Suprapubic skin (tissue), 4 donors: ENCODE measurements at regions not wholly inside any gene's neighbourhood (a gene's known extent, or its start where the extent isn't known, plus 50 kb on each side); places are given as distances from the start of the nearest gene placed in this dataset.
A peak's percentile ranks its signal among the peaks of the same experiment; 100 is the strongest.

Experiments
- DNase-seq, 2 donors: peaks; one replicate each; pipeline ENCODE4 v3.0.0-alpha.2; 2019; ENCODE audit warnings: low spot score in 2 of 2
- H3K27ac ChIP-seq: fragments of 200-600 bp; sonication (generic); one replicate; pipeline ENCODE4 v1.5.1; 2019
- H3K27me3 ChIP-seq: fragments of 200-600 bp; sonication (generic); one replicate; pipeline ENCODE4 v1.5.1; 2019
- H3K36me3 ChIP-seq: fragments of 200-600 bp; sonication (generic); one replicate; pipeline ENCODE4 v1.5.1; 2019
- H3K4me1 ChIP-seq: fragments of 200-600 bp; sonication (generic); one replicate; pipeline ENCODE4 v1.5.1; 2019
- H3K4me3 ChIP-seq: fragments of 200-600 bp; sonication (generic); one replicate; pipeline ENCODE4 v1.5.1; 2019; ENCODE audit warnings: mild to moderate bottlenecking
- H3K9me3 ChIP-seq: fragments of 200-600 bp; sonication (generic); one replicate; pipeline ENCODE4 v1.5.1; 2019
- EP300 ChIP-seq: sonication (generic); formaldehyde crosslinking; IDR thresholded peaks from one replicate; pipeline ENCODE4 v1.6.1; 2017; ENCODE audit warnings: antibody characterized with exemption
- POLR2A ChIP-seq, 2 donors: fragments of 450-650 bp; IDR thresholded peaks; one replicate each; pipeline ENCODE4 v1.6.1; 2017; ENCODE audit warnings: antibody characterized with exemption in 2 of 2, mild to moderate bottlenecking in 2 of 2, moderate library complexity in 2 of 2
- POLR2AphosphoS5 ChIP-seq, 3 donors: sonication (generic); formaldehyde crosslinking; IDR thresholded peaks; one replicate each; pipeline ENCODE4 v1.6.1; 2017; ENCODE audit warnings: antibody characterized with exemption in 3 of 3
- WGBS: methylation state at CpG from one replicate; pipeline ENCODE4 v1.1.5; 2018; 5-methylcytosine and 5-hydroxymethylcytosine counted together
- TF ChIP-seq, protein P1 (sequence below), 2 donors: fragments of 200-600 bp in 1 of 2; fragments of 450-650 bp in 1 of 2; sonication (generic) in 1 of 2; IDR thresholded peaks; one replicate each; pipeline ENCODE4 v1.5.1; 2016 to 2019; ENCODE audit warnings: antibody characterized with exemption in 2 of 2, mild to moderate bottlenecking in 1 of 2, moderate library complexity in 1 of 2

DNA sequence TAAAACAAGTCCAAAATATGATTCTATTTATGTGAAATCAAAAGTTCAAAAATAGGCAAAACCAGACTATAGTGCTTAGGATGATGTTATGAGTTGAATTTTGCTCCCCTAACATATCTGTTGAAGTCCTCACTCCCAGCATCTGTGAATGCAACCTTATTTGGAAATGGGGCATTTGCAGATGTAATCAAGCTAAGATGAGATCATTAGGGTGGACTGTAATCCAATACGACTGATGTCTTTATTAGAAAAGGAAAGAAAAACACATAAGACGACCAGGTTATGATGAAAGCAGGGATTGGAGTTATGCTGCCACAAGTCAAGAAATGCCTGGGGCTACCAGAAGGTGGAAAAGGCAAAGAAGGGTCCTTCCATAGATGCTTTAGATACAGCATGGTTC, 110.5 kb upstream of the CCDC39 start:
- no peaks in the 10 kb centered on the region for H3K4me1 ChIP-seq
- no peak for DNase-seq
- 49% methylated on average over 2 of the region's 2 CpGs for WGBS

DNA sequence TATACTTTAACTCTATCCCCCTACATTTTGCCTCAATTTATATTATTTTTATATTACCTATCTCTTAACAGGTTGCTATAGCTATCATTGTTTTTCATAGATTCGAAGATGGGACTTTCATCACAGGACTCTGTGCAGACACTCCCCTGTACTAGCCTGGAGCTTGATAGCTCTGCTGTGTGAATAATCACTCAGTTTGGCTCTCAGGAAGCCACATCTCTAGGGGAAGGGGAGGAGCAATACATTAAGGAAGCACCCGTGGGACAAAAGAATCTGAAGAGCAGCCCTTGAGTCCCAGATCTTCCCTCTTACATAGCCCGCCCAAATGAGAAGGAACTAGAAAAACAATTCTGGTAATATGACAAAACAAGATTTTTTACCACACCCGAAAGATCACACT, 114.3 kb upstream of the FXR1 start:
- Histone ChIP-seq H3K9me3 (no peaks in the 10 kb centered on the region), H3K27ac (no peak overlapping the region), H3K4me3 (no peak overlapping the region), H3K27me3 (no peaks in the 10 kb centered on the region), H3K4me1 (no peaks in the 10 kb centered on the region), H3K36me3 (no peaks in the 10 kb centered on the region)
- 54% methylated on average over 4 of the region's 4 CpGs for WGBS
- DNase-seq: no peak
- TF ChIP-seq POLR2AphosphoS5 (IDR thresholded peaks at IDR 0.05): no peak
- no peak for TF ChIP-seq POLR2A (IDR thresholded peaks at IDR 0.05)
- TF ChIP-seq EP300: no peak
- TF ChIP-seq, protein P1, sequence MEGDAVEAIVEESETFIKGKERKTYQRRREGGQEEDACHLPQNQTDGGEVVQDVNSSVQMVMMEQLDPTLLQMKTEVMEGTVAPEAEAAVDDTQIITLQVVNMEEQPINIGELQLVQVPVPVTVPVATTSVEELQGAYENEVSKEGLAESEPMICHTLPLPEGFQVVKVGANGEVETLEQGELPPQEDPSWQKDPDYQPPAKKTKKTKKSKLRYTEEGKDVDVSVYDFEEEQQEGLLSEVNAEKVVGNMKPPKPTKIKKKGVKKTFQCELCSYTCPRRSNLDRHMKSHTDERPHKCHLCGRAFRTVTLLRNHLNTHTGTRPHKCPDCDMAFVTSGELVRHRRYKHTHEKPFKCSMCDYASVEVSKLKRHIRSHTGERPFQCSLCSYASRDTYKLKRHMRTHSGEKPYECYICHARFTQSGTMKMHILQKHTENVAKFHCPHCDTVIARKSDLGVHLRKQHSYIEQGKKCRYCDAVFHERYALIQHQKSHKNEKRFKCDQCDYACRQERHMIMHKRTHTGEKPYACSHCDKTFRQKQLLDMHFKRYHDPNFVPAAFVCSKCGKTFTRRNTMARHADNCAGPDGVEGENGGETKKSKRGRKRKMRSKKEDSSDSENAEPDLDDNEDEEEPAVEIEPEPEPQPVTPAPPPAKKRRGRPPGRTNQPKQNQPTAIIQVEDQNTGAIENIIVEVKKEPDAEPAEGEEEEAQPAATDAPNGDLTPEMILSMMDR (IDR thresholded peaks at IDR 0.05): no peak

More for the DNA sequence above, 110.5 kb upstream of the CCDC39 start:
- no peak overlapping the region for H3K4me3 ChIP-seq
- no peaks in the 10 kb centered on the region for H3K27me3 ChIP-seq
- TF ChIP-seq, protein P1 (IDR thresholded peaks at IDR 0.05): no peak
- no peak for TF ChIP-seq EP300
- TF ChIP-seq POLR2AphosphoS5 (IDR thresholded peaks at IDR 0.05): no peak
- no peak for TF ChIP-seq POLR2A (IDR thresholded peaks at IDR 0.05)
- no peak overlapping the region for H3K27ac ChIP-seq
- no peaks in the 10 kb centered on the region for H3K36me3 ChIP-seq
- no peaks in the 10 kb centered on the region for H3K9me3 ChIP-seq

DNA sequence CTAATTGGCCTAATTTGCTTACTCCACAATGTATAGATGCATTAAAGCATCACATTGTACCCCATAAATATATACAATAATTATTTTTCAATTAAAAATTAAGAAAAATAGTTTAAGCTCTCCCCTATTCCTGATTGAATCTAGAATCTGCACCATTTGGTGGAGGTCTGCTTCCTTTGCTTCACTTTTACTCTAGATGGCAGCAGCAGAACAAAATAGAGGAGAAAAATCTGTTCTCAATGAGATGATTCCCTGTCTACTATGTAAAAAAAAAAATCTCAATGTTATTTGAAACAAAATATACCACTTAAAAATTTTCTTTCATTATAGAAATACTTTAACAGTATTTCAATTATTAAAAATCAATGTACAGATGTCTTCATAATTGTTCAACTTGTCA, 109.6 kb upstream of the FXR1 start:
- no peak for TF ChIP-seq POLR2A (IDR thresholded peaks at IDR 0.05)
- TF ChIP-seq, protein P1 (IDR thresholded peaks at IDR 0.05): peak in 1 of 2 donors; percentile 8
- no peak for DNase-seq

DNA sequence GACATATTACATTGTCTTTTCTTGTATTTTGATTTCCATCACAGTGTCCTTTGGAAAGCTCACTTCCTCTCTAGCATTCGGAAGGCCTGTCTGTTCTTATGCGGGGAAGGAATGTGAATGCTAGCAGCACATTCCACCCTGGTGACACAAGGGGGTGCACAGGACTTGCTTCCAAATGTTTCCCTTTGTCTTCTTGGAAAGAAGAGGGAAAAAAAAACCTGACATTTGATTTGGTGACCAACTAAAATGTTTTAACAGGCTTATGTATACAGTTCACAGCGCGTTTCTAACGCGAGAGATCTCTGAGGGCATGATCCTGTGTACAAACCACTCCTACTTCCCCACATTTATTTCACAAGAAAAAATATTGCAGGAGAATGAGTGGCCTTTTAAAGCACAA, 107.6 kb upstream of the FXR1 start:
- no peaks in the 10 kb centered on the region for H3K27me3 ChIP-seq
- 25% methylated on average over 6 of the region's 6 CpGs for WGBS
- no peak overlapping the region for H3K4me3 ChIP-seq
- no peaks in the 10 kb centered on the region for H3K36me3 ChIP-seq
- no peaks in the 10 kb centered on the region for H3K9me3 ChIP-seq
- no peak for TF ChIP-seq EP300
- TF ChIP-seq POLR2A (IDR thresholded peaks at IDR 0.05): no peak
- no peak for TF ChIP-seq POLR2AphosphoS5 (IDR thresholded peaks at IDR 0.05)
- TF ChIP-seq, protein P1 (IDR thresholded peaks at IDR 0.05): peak in 1 of 2 donors; percentile 9
- DNase-seq: no peak
- H3K4me1 ChIP-seq: peaks cover 3% of the 10 kb centered on the region
- H3K27ac ChIP-seq: no peak overlapping the region

More for the DNA sequence above, 109.6 kb upstream of the FXR1 start:
- Histone ChIP-seq H3K4me3 (no peak overlapping the region), H3K4me1 (peaks cover 3% of the 10 kb centered on the region), H3K9me3 (no peaks in the 10 kb centered on the region), H3K27ac (no peak overlapping the region), H3K36me3 (no peaks in the 10 kb centered on the region), H3K27me3 (no peaks in the 10 kb centered on the region)

DNA sequence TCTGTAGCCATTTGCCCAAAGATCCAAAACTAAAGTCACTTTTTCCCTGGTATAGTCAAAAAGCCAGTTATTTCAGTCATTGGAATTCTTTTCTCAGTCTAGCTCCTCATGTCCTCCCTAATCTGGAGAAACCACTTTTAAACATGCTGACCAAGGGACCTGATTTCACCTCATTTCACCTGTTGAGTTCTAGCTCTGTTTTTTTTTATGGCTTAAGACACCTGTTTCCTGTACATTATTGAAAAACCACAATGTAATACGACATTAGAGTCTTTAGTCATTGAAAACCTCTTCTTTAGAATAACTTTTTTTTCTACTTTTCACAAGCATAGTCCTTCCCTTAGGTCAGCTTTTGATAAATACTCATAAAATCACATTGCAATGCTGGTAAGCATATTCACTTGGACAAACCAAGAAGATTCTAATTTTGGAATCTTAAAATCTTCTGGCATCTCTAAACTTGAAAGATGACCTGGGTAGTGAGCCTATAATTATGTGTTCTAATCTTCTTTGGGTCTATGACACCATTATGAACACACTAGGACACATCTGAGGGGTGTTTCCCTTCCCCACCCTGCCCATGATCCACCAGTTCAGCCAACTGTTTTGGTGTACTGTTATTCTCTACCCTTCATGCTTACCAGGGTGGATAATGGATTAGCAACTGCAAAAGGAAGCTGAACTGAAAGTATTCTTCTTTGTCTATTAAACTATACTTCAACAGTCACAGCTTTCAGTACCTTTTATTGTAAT, 103.5 kb upstream of the FXR1 start:
- Histone ChIP-seq H3K9me3 (no peaks in the 10 kb centered on the region), H3K27me3 (no peaks in the 10 kb centered on the region), H3K4me1 (peaks cover 3% of the 10 kb centered on the region), H3K36me3 (no peaks in the 10 kb centered on the region), H3K4me3 (no peak overlapping the region), H3K27ac (no peak overlapping the region)
- no peak for TF ChIP-seq POLR2A (IDR thresholded peaks at IDR 0.05)
- no peak for TF ChIP-seq POLR2AphosphoS5 (IDR thresholded peaks at IDR 0.05)
- TF ChIP-seq, protein P1 (IDR thresholded peaks at IDR 0.05): no peak
- no peak for TF ChIP-seq EP300
- no peak for DNase-seq
- 57% methylated on average over 1 of the region's 1 CpG for WGBS
